Upper lobe of right lung (tissue), 1 donor: ENCODE measurements at regions not wholly inside any gene's neighbourhood (a gene's known extent, or its start where the extent isn't known, plus 50 kb on each side); places are given as distances from the start of the nearest gene placed in this dataset.

Experiments used
- ATAC-seq: fragments of 200-7000 bp; cut with Tn5 transposase; one replicate; pipeline ENCODE4 v1.9.1; 2020; ENCODE audit warnings: mild to moderate bottlenecking, moderate library complexity
- DNase-seq: peaks from one replicate; pipeline ENCODE4 v3.0.0-alpha.2; 2020
- H3K27ac ChIP-seq: fragments of 200-600 bp; one replicate; pipeline ENCODE4 v1.8.0; 2022
- H3K27me3 ChIP-seq: fragments of 200-600 bp; one replicate; pipeline ENCODE4 v1.8.0; 2022; ENCODE audit warnings: mild to moderate bottlenecking
- H3K36me3 ChIP-seq: fragments of 200-600 bp; one replicate; pipeline ENCODE4 v1.8.0; 2022
- H3K4me1 ChIP-seq: fragments of 200-600 bp; one replicate; pipeline ENCODE4 v1.8.0; 2022
- H3K4me3 ChIP-seq: fragments of 200-600 bp; one replicate; pipeline ENCODE4 v1.8.0; 2022; ENCODE audit warnings: mild to moderate bottlenecking
- H3K9me3 ChIP-seq: fragments of 200-600 bp; one replicate; pipeline ENCODE4 v1.8.0; 2022
- intact Hi-C: fragments of 100-400 bp; cut with DNase I; formaldehyde crosslinking; loops from one replicate; pipeline ENCODE4 v1.11.0; 2022
- TF ChIP-seq, protein P1 (sequence below): fragments of 200-600 bp; IDR thresholded peaks from one replicate; pipeline ENCODE4 v1.8.0; 2022; ENCODE audit warnings: antibody characterized with exemption
- donor health status: DM: no; HTN: yes; CAD: no; lungs with severe emphysema.

DNA sequence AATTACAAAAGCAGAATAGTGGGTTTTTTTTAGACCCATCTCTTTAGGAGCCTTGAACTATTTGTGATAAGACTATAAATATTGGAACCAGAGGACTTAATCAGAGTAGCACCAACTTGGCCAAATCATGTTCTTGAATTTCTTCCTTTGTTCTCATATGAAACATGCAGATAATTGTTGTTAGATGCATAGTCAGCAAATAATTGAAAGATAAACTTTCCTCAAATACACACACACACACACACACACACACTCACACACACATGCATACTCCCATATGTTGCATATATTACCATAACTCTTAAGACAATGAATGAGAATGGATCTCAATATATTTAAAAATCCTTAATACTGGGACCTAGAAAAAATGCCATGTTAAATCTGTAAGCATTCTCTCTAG is 310.4 kb downstream of the KCNJ2 start:
- Histone ChIP-seq H3K27ac (no peak overlapping the region), H3K4me3 (no peak overlapping the region), H3K9me3 (no peaks in the 10 kb centered on the region), H3K27me3 (no peaks in the 10 kb centered on the region), H3K4me1 (no peaks in the 10 kb centered on the region), H3K36me3 (no peaks in the 10 kb centered on the region)
- DNase-seq: no peak
- TF ChIP-seq, protein P1, sequence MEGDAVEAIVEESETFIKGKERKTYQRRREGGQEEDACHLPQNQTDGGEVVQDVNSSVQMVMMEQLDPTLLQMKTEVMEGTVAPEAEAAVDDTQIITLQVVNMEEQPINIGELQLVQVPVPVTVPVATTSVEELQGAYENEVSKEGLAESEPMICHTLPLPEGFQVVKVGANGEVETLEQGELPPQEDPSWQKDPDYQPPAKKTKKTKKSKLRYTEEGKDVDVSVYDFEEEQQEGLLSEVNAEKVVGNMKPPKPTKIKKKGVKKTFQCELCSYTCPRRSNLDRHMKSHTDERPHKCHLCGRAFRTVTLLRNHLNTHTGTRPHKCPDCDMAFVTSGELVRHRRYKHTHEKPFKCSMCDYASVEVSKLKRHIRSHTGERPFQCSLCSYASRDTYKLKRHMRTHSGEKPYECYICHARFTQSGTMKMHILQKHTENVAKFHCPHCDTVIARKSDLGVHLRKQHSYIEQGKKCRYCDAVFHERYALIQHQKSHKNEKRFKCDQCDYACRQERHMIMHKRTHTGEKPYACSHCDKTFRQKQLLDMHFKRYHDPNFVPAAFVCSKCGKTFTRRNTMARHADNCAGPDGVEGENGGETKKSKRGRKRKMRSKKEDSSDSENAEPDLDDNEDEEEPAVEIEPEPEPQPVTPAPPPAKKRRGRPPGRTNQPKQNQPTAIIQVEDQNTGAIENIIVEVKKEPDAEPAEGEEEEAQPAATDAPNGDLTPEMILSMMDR: no peak
- no peak for ATAC-seq
- intact Hi-C loops: no loop called here

DNA sequence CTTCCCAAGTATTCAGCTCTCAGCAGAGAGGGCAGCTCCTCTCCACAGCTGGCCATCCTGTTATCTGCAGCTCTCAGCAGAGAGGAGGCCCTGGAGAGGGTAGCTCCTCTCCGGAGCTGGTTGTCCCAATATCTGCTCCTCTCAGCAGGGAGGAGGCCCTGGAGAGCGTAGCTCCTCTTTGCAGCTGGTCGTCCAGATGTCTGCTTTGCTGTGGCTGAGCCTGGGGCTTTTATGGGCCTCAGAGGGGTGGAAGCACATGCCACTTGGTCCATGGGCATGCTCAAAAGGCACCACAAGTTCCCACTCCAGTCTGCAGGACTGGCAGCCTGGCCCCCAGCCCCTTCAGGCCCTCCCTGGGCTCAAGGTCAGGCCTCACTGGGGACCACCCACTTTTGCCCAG is 314.3 kb downstream of the KCNJ2 start:
- H3K36me3 ChIP-seq: no peaks in the 10 kb centered on the region
- no peak overlapping the region for H3K4me3 ChIP-seq
- TF ChIP-seq, protein P1: no peak
- H3K9me3 ChIP-seq: no peaks in the 10 kb centered on the region
- H3K27me3 ChIP-seq: no peaks in the 10 kb centered on the region
- H3K4me1 ChIP-seq: no peaks in the 10 kb centered on the region
- ATAC-seq: no peak
- no peak for DNase-seq
- H3K27ac ChIP-seq: no peak overlapping the region
- intact Hi-C loops: no loop called here

DNA sequence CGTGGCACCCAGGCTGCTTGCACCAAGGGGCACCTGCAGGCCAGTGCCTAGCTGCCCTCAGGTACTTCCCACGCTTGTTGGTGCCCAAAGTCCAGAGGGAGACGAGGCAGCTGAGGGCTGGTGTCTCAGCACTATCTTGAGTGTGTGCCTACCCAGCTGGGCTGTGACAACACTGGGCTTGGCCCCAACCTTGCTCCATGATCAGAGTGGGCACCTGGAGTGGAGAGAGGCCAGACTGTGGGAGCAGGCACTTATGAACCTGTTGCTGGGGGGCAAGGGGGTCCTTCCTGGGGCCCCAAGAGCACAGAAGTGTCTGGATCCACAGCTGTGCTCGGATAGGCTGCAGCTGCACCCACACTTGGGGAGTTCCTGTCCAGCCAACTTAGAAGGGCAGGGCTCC is 314.7 kb downstream of the KCNJ2 start:
- H3K27ac ChIP-seq: no peak overlapping the region
- DNase-seq (no peak), ATAC-seq (no peak)
- H3K4me3 ChIP-seq: no peak overlapping the region
- H3K27me3 ChIP-seq: no peaks in the 10 kb centered on the region
- TF ChIP-seq, protein P1: no peak
- intact Hi-C loops: no loop called here
- H3K36me3 ChIP-seq: no peaks in the 10 kb centered on the region
- H3K9me3 ChIP-seq: no peaks in the 10 kb centered on the region
- no peaks in the 10 kb centered on the region for H3K4me1 ChIP-seq

DNA sequence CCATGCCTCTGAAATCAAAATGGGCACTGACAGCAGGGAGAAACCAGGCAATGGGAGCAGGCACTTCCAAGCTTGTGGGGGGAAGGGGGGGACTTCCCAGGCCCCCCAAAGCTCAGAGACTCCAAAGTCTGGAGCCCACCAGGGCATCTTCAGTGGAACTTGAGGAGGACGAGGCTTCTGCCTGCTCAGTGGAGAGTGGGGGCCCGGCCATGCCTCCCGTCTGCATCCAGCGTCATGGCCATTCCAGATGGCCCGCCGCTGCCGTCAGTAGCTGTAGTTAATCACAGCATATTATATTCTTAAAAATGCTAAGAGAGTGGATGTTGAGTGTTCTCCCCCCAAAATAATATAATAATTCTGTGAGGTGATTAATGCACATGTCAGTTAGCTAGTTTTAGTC is 315.2 kb downstream of the KCNJ2 start:
- Histone ChIP-seq H3K4me3 (no peak overlapping the region), H3K36me3 (no peaks in the 10 kb centered on the region), H3K9me3 (no peaks in the 10 kb centered on the region), H3K27ac (no peak overlapping the region), H3K4me1 (no peaks in the 10 kb centered on the region), H3K27me3 (no peaks in the 10 kb centered on the region)
- TF ChIP-seq, protein P1: no peak
- no peak for DNase-seq
- no peak for ATAC-seq
- intact Hi-C loops: no loop called here

DNA sequence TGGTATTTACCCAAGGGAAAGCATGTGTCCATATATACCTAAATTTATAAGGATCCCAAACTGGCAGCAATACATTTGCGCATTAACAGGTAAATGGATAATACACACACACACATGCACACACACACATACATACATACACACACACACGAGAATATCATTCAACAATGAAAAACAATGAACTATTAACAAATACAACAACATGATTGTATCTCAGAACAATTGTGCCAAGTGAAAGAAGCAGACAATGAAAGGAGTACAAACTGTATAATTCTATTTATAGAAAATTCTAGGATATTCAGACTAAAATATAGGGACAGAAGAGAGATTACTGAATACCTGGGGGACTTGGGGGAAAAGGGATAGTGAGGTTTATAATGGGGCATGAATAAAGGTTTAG is 323.0 kb downstream of the KCNJ2 start:
- intact Hi-C loops: no loop called here
- H3K4me1 ChIP-seq: no peaks in the 10 kb centered on the region
- H3K27ac ChIP-seq: no peak overlapping the region
- DNase-seq (no peak), ATAC-seq (no peak)
- TF ChIP-seq, protein P1: no peak
- no peaks in the 10 kb centered on the region for H3K27me3 ChIP-seq
- no peaks in the 10 kb centered on the region for H3K9me3 ChIP-seq
- H3K36me3 ChIP-seq: no peaks in the 10 kb centered on the region
- no peak overlapping the region for H3K4me3 ChIP-seq

DNA sequence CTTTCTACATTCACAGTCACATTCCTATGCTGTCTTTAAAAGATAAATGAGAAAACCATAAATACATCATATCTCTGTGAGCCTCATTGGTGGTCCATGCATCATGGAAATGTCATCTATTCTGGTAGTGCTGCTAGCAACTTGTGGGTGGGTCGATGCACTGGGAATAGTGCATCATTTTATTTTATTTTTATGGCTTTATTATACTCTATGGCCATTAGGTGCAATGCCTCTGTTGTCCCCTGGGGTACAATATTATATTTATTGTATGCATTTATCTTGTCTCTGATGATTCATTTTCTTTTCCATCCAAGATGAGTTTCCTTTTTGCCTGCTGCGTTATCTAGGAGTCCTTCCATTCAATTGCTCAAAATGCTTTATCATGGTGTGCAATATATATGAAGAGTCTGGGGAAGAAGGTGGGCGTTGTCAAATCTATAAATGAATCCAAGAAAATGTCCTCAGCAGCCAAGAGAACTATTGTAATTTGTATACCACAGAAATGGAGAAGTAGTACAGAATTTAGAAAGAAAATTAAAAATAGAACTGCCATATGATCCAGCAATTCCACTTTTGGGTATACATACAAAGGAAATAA is 324.0 kb downstream of the KCNJ2 start:
- DNase-seq (no peak), ATAC-seq (peak; percentile 43)
- peaks cover 3% of the 10 kb centered on the region for H3K4me1 ChIP-seq
- no peaks in the 10 kb centered on the region for H3K36me3 ChIP-seq
- intact Hi-C loops: no loop called here
- no peaks in the 10 kb centered on the region for H3K9me3 ChIP-seq
- TF ChIP-seq, protein P1: no peak
- no peaks in the 10 kb centered on the region for H3K27me3 ChIP-seq
- no peak overlapping the region for H3K27ac ChIP-seq
- H3K4me3 ChIP-seq: no peak overlapping the region
